HepG2 (cell line): ENCODE measurements at regions not wholly inside any gene's neighbourhood (a gene's known extent, or its start where the extent isn't known, plus 50 kb on each side); places are given as distances from the start of the nearest gene placed in this dataset.

Experiments
- ATAC-seq: fragments of 200-7000 bp; cut with Tn5 transposase; 3 replicates; pipeline ENCODE4 v1.9.1; 2020; ENCODE audit warnings: mild to moderate bottlenecking, moderate library complexity
- BruUV-seq: library from RNA; stranded (reverse); fragments of 400-500 nt; replicated peaks from 2 replicates; lab custom pipeline; 2021; lab: Mats Ljungman, UMichigan
- CTCF ChIA-PET: fragments of 300-600 bp; formaldehyde crosslinking; extraction: SDS; loops from one replicate; lab custom pipeline; 2021; ENCODE audit warnings: low total read pairs, inconsistent platforms, low intra/inter-chr PET ratio; lab: Yijun Ruan, JAX
- POLR2A ChIA-PET: fragments of 350-600 bp; sonication (Branson Sonifier 250); formaldehyde crosslinking; loops from one replicate; lab custom pipeline; 2020; ENCODE audit warnings: antibody characterized with exemption, inconsistent platforms; lab: Yijun Ruan, JAX
- DNase-seq: peaks from one replicate; pipeline ENCODE4 v3.0.0-alpha.2; 2015; ENCODE audit warnings: low spot score
- FAIRE-seq: peaks from 3 replicates; lab custom pipeline; 2011; peaks lifted over from hg19 to GRCh38; lab: Jason Lieb, UNC
- H2AFZ ChIP-seq: one replicate; pipeline ENCODE4 v1.6.1; 2011; ENCODE audit warnings: low read length, inconsistent platforms
- H3K27ac ChIP-seq: fragments of 300-600 bp; 3 replicates; pipeline ENCODE4 v1.8.0; 2011; ENCODE audit warnings: mixed run types, mild to moderate bottlenecking, mixed read lengths, low read length, inconsistent platforms; ENCODE audit not compliant: insufficient read depth; ENCODE audit errors: extremely low read length
- H3K27me3 ChIP-seq, 2 experiments: fragments of 200-600 bp in 1 of 2; 2 replicates in 1 of 2; 3 replicates in 1 of 2; pipeline versions ENCODE4 v1.6.0 to v1.8.0; 2011; ENCODE audit warnings: low read length in 2 of 2, mild to moderate bottlenecking in 2 of 2, moderate library complexity in 2 of 2, inconsistent platforms in 1 of 2; ENCODE audit not compliant: insufficient read depth in 2 of 2, control insufficient read depth in 1 of 2
- H3K36me3 ChIP-seq, 2 experiments: fragments of 200-600 bp in 1 of 2; replicated peaks in 1 of 2; 2 replicates in 1 of 2; 3 replicates in 1 of 2; pipeline versions ENCODE4 v1.5.1 to v1.8.0; 2011; ENCODE audit warnings: low read length in 2 of 2, inconsistent platforms in 1 of 2; ENCODE audit not compliant: insufficient read depth in 2 of 2, control insufficient read depth in 1 of 2
- H3K4me1 ChIP-seq: 2 replicates; pipeline ENCODE4 v1.5.1; 2012; ENCODE audit warnings: low read length, inconsistent platforms; ENCODE audit not compliant: insufficient read depth
- H3K4me2 ChIP-seq: 2 replicates; pipeline ENCODE4 v1.6.0; 2011; ENCODE audit warnings: low read depth, low read length, inconsistent platforms
- H3K4me3 ChIP-seq, 3 experiments: fragments of 200-600 bp in 1 of 3; sonication (generic), shearing (Covaris generic) in 1 of 3; replicated peaks in 1 of 3; 2 replicates each; pipeline ENCODE4 v1.5.1; 2011 to 2016; ENCODE audit warnings: low read length in 3 of 3, inconsistent platforms in 2 of 3, low read depth in 2 of 3, mild to moderate bottlenecking in 2 of 3, control low read depth in 1 of 3, mixed read lengths in 1 of 3; ENCODE audit not compliant: insufficient read depth in 1 of 3
- H3K79me2 ChIP-seq: one replicate; pipeline ENCODE4 v1.6.1; 2011; ENCODE audit warnings: low read length, inconsistent platforms; ENCODE audit not compliant: insufficient read depth
- H3K9ac ChIP-seq: 2 replicates; pipeline ENCODE4 v1.6.0; 2011; ENCODE audit warnings: mild to moderate bottlenecking, low read depth, low read length, inconsistent platforms; ENCODE audit not compliant: insufficient read depth
- H3K9me3 ChIP-seq: 2 replicates; pipeline ENCODE4 v1.5.1; 2012; ENCODE audit warnings: mild to moderate bottlenecking, low read length
- H4K20me1 ChIP-seq: 2 replicates; pipeline ENCODE4 v1.6.0; 2011; ENCODE audit warnings: inconsistent platforms, mild to moderate bottlenecking, low read length, moderate library complexity; ENCODE audit not compliant: insufficient read depth
- BCL3 ChIP-seq: sonication (generic); formaldehyde crosslinking; IDR thresholded peaks from 2 replicates; pipeline ENCODE4 v1.5.1; 2020; ENCODE audit warnings: mild to moderate bottlenecking, missing genetic modification reagents, moderate library complexity
- FOSL2 ChIP-seq: sonication (generic); formaldehyde crosslinking; IDR thresholded peaks from 2 replicates; pipeline ENCODE4 v1.4.0; 2020; ENCODE audit warnings: missing genetic modification reagents
- FOXP1 ChIP-seq, 2 experiments: fragments of 450-650 bp in 1 of 2; IDR thresholded peaks; 2 replicates each; pipeline ENCODE4 v1.6.1; 2017 to 2018; ENCODE audit warnings: antibody characterized with exemption in 1 of 2
- HIC2 ChIP-seq: sonication (generic); formaldehyde crosslinking; IDR thresholded peaks from 2 replicates; pipeline ENCODE4 v1.9.0; 2022; ENCODE audit warnings: low read depth, missing genetic modification reagents
- KLF12 ChIP-seq: sonication (generic); formaldehyde crosslinking; IDR thresholded peaks from 2 replicates; pipeline ENCODE4 v1.4.0; 2020; ENCODE audit warnings: missing genetic modification reagents, borderline replicate concordance
- MLXIP ChIP-seq: sonication (generic); formaldehyde crosslinking; IDR thresholded peaks from 2 replicates; pipeline ENCODE4 v1.9.0; 2021; ENCODE audit warnings: missing genetic modification reagents, borderline replicate concordance
- MTF1 ChIP-seq: sonication (generic); formaldehyde crosslinking; IDR thresholded peaks from 2 replicates; pipeline ENCODE4 v1.5.0; 2020; ENCODE audit warnings: missing genetic modification reagents
- RBAK ChIP-seq: sonication (generic); formaldehyde crosslinking; IDR thresholded peaks from 2 replicates; pipeline ENCODE4 v1.5.1; 2020; ENCODE audit warnings: mild to moderate bottlenecking, missing genetic modification reagents
- RXRA ChIP-seq: sonication (generic); formaldehyde crosslinking; IDR thresholded peaks from 2 replicates; pipeline ENCODE4 v1.5.1; 2020; ENCODE audit warnings: missing genetic modification reagents
- ZBTB34 ChIP-seq: sonication (generic); formaldehyde crosslinking; IDR thresholded peaks from 2 replicates; pipeline ENCODE4 v1.8.0; 2022; ENCODE audit warnings: mild to moderate bottlenecking, missing genetic modification reagents
- ZFYVE20 ChIP-seq: sonication (generic); formaldehyde crosslinking; IDR thresholded peaks from 2 replicates; pipeline ENCODE4 v1.8.0; 2023; ENCODE audit warnings: low read depth, mild to moderate bottlenecking, moderate library complexity, missing genetic modification reagents, borderline replicate concordance
- ZNF260 ChIP-seq: sonication (generic); formaldehyde crosslinking; IDR thresholded peaks from 2 replicates; pipeline ENCODE4 v1.4.0; 2020; ENCODE audit warnings: missing genetic modification reagents, low read depth, mild to moderate bottlenecking, borderline replicate concordance
- ZNF574 ChIP-seq: sonication (generic); formaldehyde crosslinking; IDR thresholded peaks from 2 replicates; pipeline ENCODE4 v1.4.0; 2020; ENCODE audit warnings: missing genetic modification reagents
- ZNF605 ChIP-seq: sonication (generic); formaldehyde crosslinking; IDR thresholded peaks from 2 replicates; pipeline ENCODE4 v1.8.0; 2022; ENCODE audit warnings: mild to moderate bottlenecking, missing genetic modification reagents
- ZNF746 ChIP-seq: sonication (generic); formaldehyde crosslinking; IDR thresholded peaks from 2 replicates; pipeline ENCODE4 v1.8.0; 2022; ENCODE audit warnings: mild to moderate bottlenecking, missing genetic modification reagents
- WGBS: methylation state at CpG from one replicate; pipeline ENCODE4 v1.1.6; 2017; ENCODE audit warnings: low lambda C conversion rate; 5-methylcytosine and 5-hydroxymethylcytosine counted together
- in situ Hi-C: cut with HindIII; loops from 2 replicates; pipeline ENCODE4 v1.10.0; 2017; ENCODE audit warnings: low pct_unique_long_range_greater_than_20kb; ENCODE audit not compliant: extremely low pct_ligation_motif_present
- intact Hi-C: fragments of 100-400 bp; cut with micrococcal nuclease; formaldehyde crosslinking; loops from one replicate; pipeline ENCODE4 v1.10.0; 2022; ENCODE audit not compliant: unreplicated experiment

GRCh38 chr12:127558361-127558760, 708.6 kb upstream of the TMEM132C start:
- Histone ChIP-seq H2AFZ (no peak overlapping the region), H3K79me2 (no peaks in the 10 kb centered on the region), H4K20me1 (no peaks in the 10 kb centered on the region), H3K27me3 (no peaks in the 10 kb centered on the region), H3K27ac (no peak overlapping the region), H3K36me3 (no peaks in the 10 kb centered on the region), H3K9ac (no peak overlapping the region), H3K9me3 (peaks cover 28% of the 10 kb centered on the region; the same call in 1 of the 2 replicates), H3K4me3 (no peak overlapping the region), H3K4me1 (no peaks in the 10 kb centered on the region), H3K4me2 (no peak overlapping the region)
- POLR2A ChIA-PET = no interaction called here
- FAIRE-seq (no peak), DNase-seq (no peak), ATAC-seq (no peak)
- CTCF ChIA-PET = no interaction called here
- in situ Hi-C loops = no loop called here
- BruUV-seq = no TSS peak
- WGBS = 54% methylated on average over 3 of the region's 3 CpGs
- intact Hi-C loops = no loop called here
- TF ChIP-seq ZFYVE20 (CRISPR knock-in tag) (no peak), BCL3 (CRISPR knock-in tag) (no peak), RXRA (CRISPR knock-in tag) (no peak), FOXP1 (IDR thresholded peaks at IDR 0.05) (no peak), FOXP1 (CRISPR knock-in tag; IDR thresholded peaks at IDR 0.05) (no peak), ZNF746 (CRISPR knock-in tag) (no peak), FOSL2 (CRISPR knock-in tag) (no peak), ZNF574 (CRISPR knock-in tag) (no peak), KLF12 (CRISPR knock-in tag) (no peak), RBAK (no peak), HIC2 (CRISPR knock-in tag) (no peak), MLXIP (CRISPR knock-in tag) (no peak), ZNF260 (CRISPR knock-in tag) (no peak), ZBTB34 (CRISPR knock-in tag) (no peak), MTF1 (no peak), ZNF605 (CRISPR knock-in tag) (no peak)
